GM18870 (cell line): ENCODE measurements at regions not wholly inside any gene's neighbourhood (a gene's known extent, or its start where the extent isn't known, plus 50 kb on each side); places are given as distances from the start of the nearest gene placed in this dataset.
"Not testable (repeated sequence)": the region's sequence is repeated elsewhere in the genome, so short reads cannot be mapped to it uniquely, and the experiment has no call there.

Experiments
- ATAC-seq: cut with Tn5 transposase; IDR thresholded peaks from one replicate; pipeline ENCODE4 v1.9.1; 2021; ENCODE audit warnings: moderate library complexity; ENCODE audit not compliant: unreplicated experiment

DNA sequence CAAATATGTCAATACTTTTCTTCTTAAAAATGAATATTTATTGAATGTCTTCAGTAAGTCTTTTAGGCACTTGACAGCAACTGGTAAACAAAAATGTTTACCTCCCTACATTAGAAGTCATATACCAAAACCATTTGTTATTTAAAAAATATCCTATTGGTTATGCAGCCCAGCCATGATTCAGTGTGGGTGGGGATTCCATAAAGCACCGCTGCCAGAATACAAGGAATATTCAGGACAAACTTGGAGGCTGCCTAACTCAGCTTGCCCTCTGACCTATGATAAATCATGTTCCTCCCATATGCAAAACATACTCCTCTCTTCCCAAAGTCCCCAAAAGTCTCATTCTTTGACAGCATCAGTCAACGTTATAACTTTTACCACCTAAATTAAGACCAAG, 486.8 kb upstream of the IRAK1BP1 start:
- no peak for ATAC-seq

GRCh38 chr6:78383968-78384367, 483.4 kb upstream of the IRAK1BP1 start:
- no peak for ATAC-seq

GRCh38 chr6:78386854-78387253, 480.5 kb upstream of the IRAK1BP1 start:
- not testable (repeated sequence) for ATAC-seq

DNA sequence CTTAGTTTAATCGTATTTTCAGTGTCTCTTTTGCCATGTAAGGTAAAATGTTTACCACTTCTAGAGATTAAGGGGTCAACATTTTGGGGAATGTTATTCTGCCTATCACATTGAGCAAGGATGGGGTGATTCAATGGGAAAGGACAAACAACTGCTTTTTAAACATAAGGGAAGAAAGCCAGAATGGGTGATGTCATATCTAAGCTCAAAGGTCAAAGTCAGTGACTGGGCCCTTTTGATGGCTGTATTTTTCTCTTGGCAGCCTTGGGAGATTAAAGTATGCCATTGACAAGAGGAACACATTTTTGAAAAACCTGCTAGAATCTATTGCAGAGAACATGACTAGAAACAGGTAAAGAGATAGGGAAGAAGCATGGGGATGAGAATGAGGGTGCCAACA, 477.3 kb upstream of the IRAK1BP1 start:
- no peak for ATAC-seq

DNA sequence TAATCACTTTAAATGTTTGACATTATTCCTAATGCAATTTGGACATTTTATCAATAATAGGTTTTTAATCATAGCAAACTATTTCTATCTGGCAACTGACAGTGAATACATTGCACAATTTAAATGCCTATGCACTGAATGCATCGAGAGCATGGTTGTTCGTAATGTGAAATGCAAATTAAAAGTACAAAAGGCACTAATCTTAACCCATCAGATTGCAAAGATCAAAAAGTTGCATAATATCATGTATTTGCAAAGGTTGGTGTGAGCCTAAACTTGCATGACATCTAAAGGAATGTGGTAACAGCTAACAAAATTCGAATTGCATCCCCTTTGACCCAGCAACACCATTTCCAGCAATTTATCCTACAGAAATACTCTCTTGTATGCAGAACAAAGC, 469.9 kb upstream of the IRAK1BP1 start:
- no peak for ATAC-seq

- ATAC-seq: no peak
Measured at GRCh38 chr6:78398292-78398691, 469.1 kb upstream of the IRAK1BP1 start.

DNA sequence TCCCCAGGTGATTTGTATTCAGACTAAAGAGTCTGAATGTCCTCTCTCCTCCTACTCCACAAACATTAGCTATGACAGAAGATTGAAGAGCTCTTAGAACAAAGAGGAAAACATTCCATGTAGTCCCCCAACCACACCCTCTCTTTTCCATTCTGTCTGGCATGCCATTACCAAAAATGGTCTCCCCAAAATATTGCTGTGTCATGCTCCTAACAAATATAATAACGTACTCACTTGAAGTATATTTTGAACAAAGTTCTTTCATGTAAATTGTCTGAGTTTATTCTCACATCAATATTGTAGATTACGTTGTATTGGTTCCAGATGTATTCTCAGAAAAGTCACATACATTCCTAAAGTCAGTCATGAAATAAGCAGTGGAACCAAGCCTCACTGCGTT, 467.3 kb upstream of the IRAK1BP1 start:
- ATAC-seq: no peak

DNA sequence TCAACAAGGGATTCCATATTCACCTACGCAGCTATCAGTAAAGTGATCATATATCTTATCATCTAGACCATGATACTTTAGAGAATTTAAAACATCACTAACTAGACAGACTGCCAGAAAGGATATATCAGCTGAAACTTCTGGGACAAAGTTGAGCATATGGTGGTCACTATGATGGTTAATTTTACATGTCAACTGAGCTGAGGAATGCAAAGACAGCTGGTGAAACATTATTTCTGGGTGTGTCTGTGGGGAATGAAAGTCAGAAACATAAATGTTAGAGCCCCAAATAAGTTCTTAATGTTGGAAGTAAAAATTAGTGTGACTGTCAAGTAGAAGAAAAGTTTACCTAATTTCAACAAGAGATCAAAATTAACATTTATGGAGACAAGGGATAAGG, 440.0 kb upstream of the IRAK1BP1 start:
- ATAC-seq: no peak

GRCh38 chr6:78430521-78430920, 436.8 kb upstream of the IRAK1BP1 start:
- ATAC-seq: no peak

- no peak for ATAC-seq
Measured at GRCh38 chr6:78435671-78436070, 431.7 kb upstream of the IRAK1BP1 start.

GRCh38 chr6:78436335-78436734, 431.0 kb upstream of the IRAK1BP1 start:
- no peak for ATAC-seq

DNA sequence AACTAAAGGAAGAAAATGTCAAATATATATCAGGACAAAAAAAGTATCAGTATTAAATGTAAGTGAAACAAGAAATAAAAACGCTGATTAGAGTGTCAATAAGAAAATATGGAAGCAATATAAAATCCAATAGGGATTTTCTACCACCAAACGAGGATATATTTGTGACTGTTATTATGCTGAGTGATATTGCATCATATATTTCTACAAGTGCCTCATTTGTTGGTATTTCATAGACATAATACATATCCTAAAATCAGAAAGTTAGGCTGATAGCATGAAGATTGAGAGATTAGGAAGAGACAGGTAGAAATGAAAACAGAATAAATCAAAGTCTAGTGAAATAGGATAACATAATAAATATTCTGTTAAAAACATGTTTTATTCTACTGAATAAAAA, 429.2 kb upstream of the IRAK1BP1 start:
- ATAC-seq: no peak

DNA sequence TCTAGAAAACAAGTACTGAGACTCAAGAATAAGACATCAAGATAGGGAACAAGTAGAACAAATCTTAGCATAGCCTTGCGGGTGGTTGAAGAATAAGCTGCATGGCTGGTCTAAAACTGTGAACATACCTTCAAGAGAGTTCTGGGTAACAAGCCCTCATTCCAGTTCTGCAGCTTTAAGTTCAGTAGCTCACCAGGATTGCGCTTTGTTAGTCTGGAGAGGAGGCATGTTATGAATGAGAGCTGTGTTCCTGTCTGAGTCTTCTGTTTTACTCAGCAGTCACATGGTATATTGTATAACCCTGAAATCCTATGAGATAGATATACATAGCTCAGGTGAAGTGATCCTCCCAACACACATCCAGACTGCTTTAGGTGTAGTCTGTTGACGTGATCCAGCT, 406.6 kb upstream of the IRAK1BP1 start:
- no peak for ATAC-seq

DNA sequence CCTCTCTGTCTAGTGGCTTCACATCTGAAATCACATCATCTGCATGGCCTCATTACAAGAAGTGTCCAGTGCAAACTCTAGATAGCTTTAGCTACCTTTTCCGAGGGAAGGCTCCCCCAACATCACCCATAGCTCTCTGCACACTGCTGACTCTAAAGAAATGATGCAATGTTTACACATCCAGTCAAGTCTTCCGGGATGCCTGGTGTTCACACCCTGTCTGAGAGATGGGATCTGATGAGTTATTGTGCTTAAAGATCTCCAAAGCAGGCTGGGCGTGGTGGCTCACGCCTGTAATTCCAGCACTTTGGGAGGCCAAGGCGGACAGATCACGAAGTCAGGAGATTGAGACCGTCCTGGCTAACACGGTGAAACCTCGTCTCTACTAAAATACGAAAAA, 404.6 kb upstream of the IRAK1BP1 start:
- no peak for ATAC-seq

DNA sequence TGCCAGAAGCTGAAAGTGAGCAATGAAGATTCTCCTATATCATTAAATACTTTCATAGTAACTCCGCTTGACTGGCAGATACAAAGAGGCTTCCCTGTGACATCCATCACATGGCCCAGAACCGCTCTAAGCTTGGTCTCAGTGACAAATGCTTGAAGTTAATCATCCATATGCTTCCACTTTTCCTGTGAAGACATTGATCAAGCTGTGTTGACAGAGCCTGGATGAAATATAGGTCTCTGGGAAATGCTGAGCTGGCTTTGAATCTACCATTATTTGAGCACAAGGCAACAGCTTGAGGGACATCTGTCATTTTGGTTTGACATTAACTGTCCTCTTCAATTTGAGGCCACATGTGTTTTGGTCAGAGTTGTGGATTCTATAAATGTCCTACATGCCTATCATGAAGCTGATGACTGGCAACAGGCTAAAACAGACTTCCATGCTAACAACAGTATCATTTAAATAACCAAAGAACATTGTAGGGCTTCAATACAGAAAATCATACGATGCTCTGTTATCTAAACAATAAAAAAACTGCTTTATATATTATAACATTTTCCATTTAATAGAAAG, 402.2 kb upstream of the IRAK1BP1 start:
- no peak for ATAC-seq

GRCh38 chr6:78476561-78476960, 390.8 kb upstream of the IRAK1BP1 start:
- ATAC-seq: no peak

- no peak for ATAC-seq
Measured at GRCh38 chr6:78482801-78483552, 384.4 kb upstream of the IRAK1BP1 start.

GRCh38 chr6:78483553-78484197, 383.7 kb upstream of the IRAK1BP1 start:
- no peak for ATAC-seq

DNA sequence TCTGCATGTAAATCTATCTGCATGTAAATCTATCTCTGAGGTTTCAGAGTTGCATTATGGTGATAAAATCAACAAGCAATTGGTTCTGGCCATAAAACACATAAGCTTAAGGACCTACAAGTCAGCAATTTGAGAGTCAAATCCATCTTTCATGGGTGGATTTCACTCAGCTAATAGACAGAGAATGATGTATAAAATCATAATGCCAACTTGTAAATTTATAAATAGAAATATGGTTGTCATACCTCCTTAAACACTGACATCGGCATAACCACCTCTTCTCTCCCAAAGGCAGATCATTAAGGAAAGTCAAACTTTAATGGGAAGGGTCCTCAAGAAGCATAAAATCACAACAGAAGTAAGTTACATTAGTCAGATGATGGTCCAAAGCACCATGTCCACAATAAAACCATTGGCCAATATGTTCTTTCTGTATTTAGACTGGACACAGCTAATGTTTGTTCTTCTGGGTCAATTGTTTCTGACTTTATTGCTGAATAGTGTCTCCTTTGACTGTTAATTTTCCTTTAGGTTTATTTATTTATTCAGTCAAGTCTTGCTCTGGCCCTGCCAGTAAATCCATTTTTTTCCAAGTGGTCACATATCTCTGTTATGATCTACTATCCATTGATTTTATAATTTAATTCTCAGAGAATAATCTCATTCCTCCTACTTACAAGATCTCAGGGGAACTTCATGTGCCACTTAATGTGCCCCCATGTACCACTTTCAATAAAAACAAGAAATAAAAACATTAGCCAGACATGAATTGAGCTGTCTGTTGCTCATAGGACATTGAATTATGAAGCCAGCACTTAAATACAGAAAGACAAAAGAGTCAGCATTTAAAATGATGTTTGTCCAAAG, 382.9 kb upstream of the IRAK1BP1 start:
- no peak for ATAC-seq

GRCh38 chr6:78487401-78487800, 379.9 kb upstream of the IRAK1BP1 start:
- no peak for ATAC-seq

DNA sequence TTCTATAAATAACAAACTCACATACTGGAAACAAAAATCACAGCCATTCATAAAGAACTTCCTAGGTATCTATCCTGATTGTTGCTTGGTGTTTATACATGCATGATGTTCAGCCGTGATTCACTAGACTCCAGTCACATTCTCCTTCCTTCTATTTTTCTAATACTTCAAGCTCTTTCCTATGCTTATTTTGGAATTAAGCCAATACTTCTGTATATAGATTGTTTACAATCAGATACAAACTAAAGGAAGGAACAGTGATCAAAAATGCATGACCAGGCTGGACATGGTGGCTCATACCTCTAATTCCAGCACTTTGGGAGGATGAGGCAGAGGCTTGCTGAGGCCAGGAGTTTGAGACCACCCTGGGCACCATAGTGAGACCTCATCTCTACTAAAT, 377.5 kb upstream of the IRAK1BP1 start:
- ATAC-seq: no peak
